ENCODE measurements at regions not wholly inside any gene's neighbourhood (a gene's known extent, or its start where the extent isn't known, plus 50 kb on each side); places are given as distances from the start of the nearest gene placed in this dataset.

DNA sequence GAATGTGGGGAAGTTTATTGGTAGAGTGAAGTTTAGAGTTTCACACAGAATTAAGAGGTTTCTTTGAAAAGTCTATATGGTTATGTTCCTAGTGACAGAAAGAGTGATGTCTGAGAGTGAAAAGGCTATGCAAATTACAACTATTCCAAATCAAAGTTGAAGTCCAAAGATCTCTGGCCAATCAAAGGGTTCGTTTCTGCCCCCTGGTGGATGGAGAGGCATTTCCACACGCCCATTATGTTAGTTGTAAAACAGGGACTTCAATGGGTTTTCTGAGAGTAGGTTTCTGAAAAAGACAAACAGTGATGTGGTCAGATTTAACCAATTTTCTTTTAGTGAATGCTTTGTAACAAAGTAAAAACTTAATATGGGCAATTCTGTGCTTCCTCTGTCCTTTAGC lies 441.5 kb upstream of the POU3F3 start:
- H3K4me1 Mint-ChIP-seq: peaks cover 34 to 35% of the 10 kb centered on the region in 2 experiments

More for the DNA sequence above, 441.5 kb upstream of the POU3F3 start:
- TF ChIP-seq, protein P1, sequence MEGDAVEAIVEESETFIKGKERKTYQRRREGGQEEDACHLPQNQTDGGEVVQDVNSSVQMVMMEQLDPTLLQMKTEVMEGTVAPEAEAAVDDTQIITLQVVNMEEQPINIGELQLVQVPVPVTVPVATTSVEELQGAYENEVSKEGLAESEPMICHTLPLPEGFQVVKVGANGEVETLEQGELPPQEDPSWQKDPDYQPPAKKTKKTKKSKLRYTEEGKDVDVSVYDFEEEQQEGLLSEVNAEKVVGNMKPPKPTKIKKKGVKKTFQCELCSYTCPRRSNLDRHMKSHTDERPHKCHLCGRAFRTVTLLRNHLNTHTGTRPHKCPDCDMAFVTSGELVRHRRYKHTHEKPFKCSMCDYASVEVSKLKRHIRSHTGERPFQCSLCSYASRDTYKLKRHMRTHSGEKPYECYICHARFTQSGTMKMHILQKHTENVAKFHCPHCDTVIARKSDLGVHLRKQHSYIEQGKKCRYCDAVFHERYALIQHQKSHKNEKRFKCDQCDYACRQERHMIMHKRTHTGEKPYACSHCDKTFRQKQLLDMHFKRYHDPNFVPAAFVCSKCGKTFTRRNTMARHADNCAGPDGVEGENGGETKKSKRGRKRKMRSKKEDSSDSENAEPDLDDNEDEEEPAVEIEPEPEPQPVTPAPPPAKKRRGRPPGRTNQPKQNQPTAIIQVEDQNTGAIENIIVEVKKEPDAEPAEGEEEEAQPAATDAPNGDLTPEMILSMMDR (conservative IDR thresholded peaks at IDR 0.05): peak; percentile 86
- Histone ChIP-seq H4K20me1 (ENCODE audit: control insufficient read depth, insufficient read depth, insufficient read length) (no peaks in the 10 kb centered on the region), H2BK15ac (ENCODE audit: low read depth, low read length) (no peak overlapping the region), H3K27me3 (ENCODE audit: insufficient read depth, low read length) (no peaks in the 10 kb centered on the region), H3K14ac (ENCODE audit: insufficient read depth, low read length) (no peak overlapping the region), H4K5ac (ENCODE audit: insufficient read length, low read depth, low read length) (no peak overlapping the region), H3K4ac (ENCODE audit: low read depth, low read length) (no peak overlapping the region), H2BK5ac (ENCODE audit: insufficient read length, low read length) (no peak overlapping the region), H3K27ac (ENCODE audit: insufficient read length, low read depth, low read length) (no peak overlapping the region), H3K9ac (ENCODE audit: extremely low read depth, insufficient read length, low read length) (no peak overlapping the region), H3K23ac (ENCODE audit: insufficient read length, low read depth, low read length) (no peak overlapping the region), H3K23me2 (ENCODE audit: insufficient read length, low read depth, low read length, poor library complexity, severe bottlenecking) (no peaks in the 10 kb centered on the region), H3K79me2 (ENCODE audit: insufficient read depth, low read length) (no peaks in the 10 kb centered on the region), H3K56ac (ENCODE audit: insufficient read length, low read depth, low read length) (no peak overlapping the region), H3K4me2 (ENCODE audit: insufficient read depth, insufficient read length, low read length) (no peak overlapping the region), H2BK120ac (ENCODE audit: low read depth, low read length, poor library complexity, severe bottlenecking) (no peak overlapping the region), H2BK20ac (ENCODE audit: low read depth, low read length, poor library complexity, severe bottlenecking) (no peak overlapping the region), H3K79me1 (ENCODE audit: insufficient read depth, low read depth, low read length, poor library complexity, severe bottlenecking) (no peaks in the 10 kb centered on the region), H2AK5ac (ENCODE audit: insufficient read length, low read length) (no peak overlapping the region), H3K9me3 (ENCODE audit: control insufficient read depth, low read depth, low read length) (no peaks in the 10 kb centered on the region), H2AFZ (ENCODE audit: low read length) (no peak overlapping the region), H3K18ac (ENCODE audit: insufficient read length, low read depth, low read length) (no peak overlapping the region), H4K91ac (ENCODE audit: insufficient read length, low read depth, low read length) (no peak overlapping the region), H3K4me1 (ENCODE audit: insufficient read depth, low read length) (peaks cover 2% of the 10 kb centered on the region; the same call in 1 of the 2 replicates), H3T11ph (ENCODE audit: low read length) (no peak overlapping the region), H2BK12ac (ENCODE audit: insufficient read length, low read depth, low read length) (no peak overlapping the region), H4K8ac (replicated peaks; ENCODE audit: insufficient read length, low read depth, low read length) (no peak overlapping the region)
- H3K27me3 Mint-ChIP-seq (ENCODE audit: low read depth): no peaks in the 10 kb centered on the region
- H3K4me3 Mint-ChIP-seq: no peak overlapping the region
- no peaks in the 10 kb centered on the region for H3K9me3 Mint-ChIP-seq
- no peak for DNase-seq
- H3K27ac Mint-ChIP-seq: no peak overlapping the region
- WGBS (ENCODE audit: extremely low coverage, insufficient read length, low lambda C conversion rate): no CpG with 5 or more reads among the region's 2 CpGs
- no peaks in the 10 kb centered on the region for H3K36me3 Mint-ChIP-seq (ENCODE audit: insufficient read depth in 1 of 3, low read depth in 3 of 3)

Data from H9 (cell line).